ENCODE measurements at regions not wholly inside any gene's neighbourhood (a gene's known extent, or its start where the extent isn't known, plus 50 kb on each side); places are given as distances from the start of the nearest gene placed in this dataset.

GRCh38 chr6:9186148-9186547 lies 750.8 kb upstream of the SLC35B3 start:
- H2BK20ac ChIP-seq (ENCODE audit: low read depth, low read length, poor library complexity, severe bottlenecking), result no peak overlapping the region
- no peak overlapping the region for H3T11ph ChIP-seq (ENCODE audit: low read length)
- no peak overlapping the region for H3K27ac ChIP-seq (ENCODE audit: insufficient read length, low read depth, low read length)
- no peak for TF ChIP-seq CTCF (conservative IDR thresholded peaks at IDR 0.05)
- H3K79me2 ChIP-seq (ENCODE audit: insufficient read depth, low read length), result no peaks in the 10 kb centered on the region
- Mint-ChIP-seq H3K27ac (no peak overlapping the region), H3K9me3 (peaks cover 2 to 4% of the 10 kb centered on the region in 2 experiments; a peak in 2 of 5 replicates), H3K36me3 (ENCODE audit: insufficient read depth in 1 of 3, low read depth in 3 of 3) (no peaks in the 10 kb centered on the region), H3K4me1 (no peaks in the 10 kb centered on the region), H3K27me3 (ENCODE audit: low read depth) (no peaks in the 10 kb centered on the region), H3K4me3 (no peak overlapping the region)
- H4K8ac ChIP-seq (replicated peaks; ENCODE audit: insufficient read length, low read depth, low read length), result no peak overlapping the region
- no peaks in the 10 kb centered on the region for H4K20me1 ChIP-seq (ENCODE audit: control insufficient read depth, insufficient read depth, insufficient read length)
- no peaks in the 10 kb centered on the region for H3K79me1 ChIP-seq (ENCODE audit: insufficient read depth, low read depth, low read length, poor library complexity, severe bottlenecking)
- no peak overlapping the region for H2AFZ ChIP-seq (ENCODE audit: low read length)
- no peak for DNase-seq
- H2AK5ac ChIP-seq (ENCODE audit: insufficient read length, low read length), result no peak overlapping the region
- no peak overlapping the region for H2BK15ac ChIP-seq (ENCODE audit: low read depth, low read length)
- H2BK120ac ChIP-seq (ENCODE audit: low read depth, low read length, poor library complexity, severe bottlenecking), result no peak overlapping the region
- no peak overlapping the region for H3K9ac ChIP-seq (ENCODE audit: extremely low read depth, insufficient read length, low read length)
- no peak overlapping the region for H3K23ac ChIP-seq (ENCODE audit: insufficient read length, low read depth, low read length)
- no peaks in the 10 kb centered on the region for H3K27me3 ChIP-seq (ENCODE audit: insufficient read depth, low read length)
- H2BK5ac ChIP-seq (ENCODE audit: insufficient read length, low read length), result no peak overlapping the region
- no peak overlapping the region for H3K56ac ChIP-seq (ENCODE audit: insufficient read length, low read depth, low read length)
- no peaks in the 10 kb centered on the region for H3K4me1 ChIP-seq (ENCODE audit: insufficient read depth, low read length)
- H3K4ac ChIP-seq (ENCODE audit: low read depth, low read length), result no peak overlapping the region
- H3K18ac ChIP-seq (ENCODE audit: insufficient read length, low read depth, low read length), result no peak overlapping the region
- no peaks in the 10 kb centered on the region for H3K23me2 ChIP-seq (ENCODE audit: insufficient read length, low read depth, low read length, poor library complexity, severe bottlenecking)
- H3K4me2 ChIP-seq (ENCODE audit: insufficient read depth, insufficient read length, low read length), result no peak overlapping the region
- H4K91ac ChIP-seq (ENCODE audit: insufficient read length, low read depth, low read length), result no peak overlapping the region
- H4K5ac ChIP-seq (ENCODE audit: insufficient read length, low read depth, low read length), result no peak overlapping the region
- no peak overlapping the region for H3K14ac ChIP-seq (ENCODE audit: insufficient read depth, low read length)
- H2BK12ac ChIP-seq (ENCODE audit: insufficient read length, low read depth, low read length), result no peak overlapping the region
- H3K9me3 ChIP-seq (ENCODE audit: control insufficient read depth, low read depth, low read length), result no peaks in the 10 kb centered on the region

Data from H9 (cell line).